ENCODE measurements at regions not wholly inside any gene's neighbourhood (a gene's known extent, or its start where the extent isn't known, plus 50 kb on each side); places are given as distances from the start of the nearest gene placed in this dataset.

DNA sequence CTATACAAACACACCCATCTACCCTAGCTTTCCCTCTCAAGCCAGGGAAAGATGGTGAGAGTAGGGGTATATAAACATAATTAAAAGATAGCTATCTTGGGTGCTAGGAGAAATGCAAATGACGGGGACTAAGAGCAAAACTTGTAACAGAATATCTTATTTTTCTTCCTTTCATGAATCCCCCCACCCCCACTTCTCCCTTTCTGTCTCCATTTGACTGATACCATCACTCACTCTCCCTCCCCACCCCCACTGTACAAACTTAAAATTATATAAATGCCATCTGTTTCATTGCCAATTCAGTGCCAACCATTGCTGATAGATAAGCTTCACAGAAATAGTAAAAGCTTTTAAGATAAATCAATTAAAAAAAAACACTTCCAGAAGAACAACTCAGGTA lies 268.6 kb downstream of the SLC6A15 start:
- Histone ChIP-seq H3K9ac (ENCODE audit: low read depth in 1 of 2, low read length in 2 of 2) (no peak overlapping the region), H3K27ac (ENCODE audit: low read depth in 1 of 2, low read length in 2 of 2) (no peak overlapping the region), H3K36me3 (ENCODE audit: control insufficient read depth in 4 of 4, insufficient read depth in 3 of 4, low read depth in 1 of 4, low read length in 3 of 4) (no peaks in the 10 kb centered on the region), H3K27me3 (ENCODE audit: control insufficient read depth in 4 of 4, insufficient read depth in 4 of 4, low read length in 3 of 4) (no peaks in the 10 kb centered on the region), H3K4me3 (ENCODE audit: low read depth in 1 of 3, low read length in 3 of 3) (no peak overlapping the region), H3K4me1 (ENCODE audit: control insufficient read depth in 4 of 4, insufficient read depth in 4 of 4, low read length in 3 of 4) (no peaks in the 10 kb centered on the region), H3K9me3 (ENCODE audit: control insufficient read depth in 4 of 4, low read length in 3 of 4) (no peaks in the 10 kb centered on the region)
- TF ChIP-seq, protein P1, sequence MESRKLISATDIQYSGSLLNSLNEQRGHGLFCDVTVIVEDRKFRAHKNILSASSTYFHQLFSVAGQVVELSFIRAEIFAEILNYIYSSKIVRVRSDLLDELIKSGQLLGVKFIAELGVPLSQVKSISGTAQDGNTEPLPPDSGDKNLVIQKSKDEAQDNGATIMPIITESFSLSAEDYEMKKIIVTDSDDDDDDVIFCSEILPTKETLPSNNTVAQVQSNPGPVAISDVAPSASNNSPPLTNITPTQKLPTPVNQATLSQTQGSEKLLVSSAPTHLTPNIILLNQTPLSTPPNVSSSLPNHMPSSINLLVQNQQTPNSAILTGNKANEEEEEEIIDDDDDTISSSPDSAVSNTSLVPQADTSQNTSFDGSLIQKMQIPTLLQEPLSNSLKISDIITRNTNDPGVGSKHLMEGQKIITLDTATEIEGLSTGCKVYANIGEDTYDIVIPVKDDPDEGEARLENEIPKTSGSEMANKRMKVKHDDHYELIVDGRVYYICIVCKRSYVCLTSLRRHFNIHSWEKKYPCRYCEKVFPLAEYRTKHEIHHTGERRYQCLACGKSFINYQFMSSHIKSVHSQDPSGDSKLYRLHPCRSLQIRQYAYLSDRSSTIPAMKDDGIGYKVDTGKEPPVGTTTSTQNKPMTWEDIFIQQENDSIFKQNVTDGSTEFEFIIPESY (IDR thresholded peaks at IDR 0.05) = no peak
- TF ChIP-seq, protein P2, sequence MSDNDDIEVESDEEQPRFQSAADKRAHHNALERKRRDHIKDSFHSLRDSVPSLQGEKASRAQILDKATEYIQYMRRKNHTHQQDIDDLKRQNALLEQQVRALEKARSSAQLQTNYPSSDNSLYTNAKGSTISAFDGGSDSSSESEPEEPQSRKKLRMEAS (IDR thresholded peaks at IDR 0.05) = no peak
- TF ChIP-seq, protein P3, sequence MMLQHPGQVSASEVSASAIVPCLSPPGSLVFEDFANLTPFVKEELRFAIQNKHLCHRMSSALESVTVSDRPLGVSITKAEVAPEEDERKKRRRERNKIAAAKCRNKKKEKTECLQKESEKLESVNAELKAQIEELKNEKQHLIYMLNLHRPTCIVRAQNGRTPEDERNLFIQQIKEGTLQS (IDR thresholded peaks at IDR 0.05) = no peak
- no peak for TF ChIP-seq NR2F2 (IDR thresholded peaks at IDR 0.05)
- no peak for TF ChIP-seq FOXA2 (IDR thresholded peaks at IDR 0.05)
- no peak for TF ChIP-seq HNF4G (IDR thresholded peaks at IDR 0.05)
- TF ChIP-seq, protein P4, sequence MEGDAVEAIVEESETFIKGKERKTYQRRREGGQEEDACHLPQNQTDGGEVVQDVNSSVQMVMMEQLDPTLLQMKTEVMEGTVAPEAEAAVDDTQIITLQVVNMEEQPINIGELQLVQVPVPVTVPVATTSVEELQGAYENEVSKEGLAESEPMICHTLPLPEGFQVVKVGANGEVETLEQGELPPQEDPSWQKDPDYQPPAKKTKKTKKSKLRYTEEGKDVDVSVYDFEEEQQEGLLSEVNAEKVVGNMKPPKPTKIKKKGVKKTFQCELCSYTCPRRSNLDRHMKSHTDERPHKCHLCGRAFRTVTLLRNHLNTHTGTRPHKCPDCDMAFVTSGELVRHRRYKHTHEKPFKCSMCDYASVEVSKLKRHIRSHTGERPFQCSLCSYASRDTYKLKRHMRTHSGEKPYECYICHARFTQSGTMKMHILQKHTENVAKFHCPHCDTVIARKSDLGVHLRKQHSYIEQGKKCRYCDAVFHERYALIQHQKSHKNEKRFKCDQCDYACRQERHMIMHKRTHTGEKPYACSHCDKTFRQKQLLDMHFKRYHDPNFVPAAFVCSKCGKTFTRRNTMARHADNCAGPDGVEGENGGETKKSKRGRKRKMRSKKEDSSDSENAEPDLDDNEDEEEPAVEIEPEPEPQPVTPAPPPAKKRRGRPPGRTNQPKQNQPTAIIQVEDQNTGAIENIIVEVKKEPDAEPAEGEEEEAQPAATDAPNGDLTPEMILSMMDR (IDR thresholded peaks at IDR 0.05; ENCODE audit: low read depth, low read length, missing input control) = no peak
- no peak for TF ChIP-seq RAD21 (IDR thresholded peaks at IDR 0.05)
- TF ChIP-seq YY1 (IDR thresholded peaks at IDR 0.05) = no peak
- TF ChIP-seq SP1 (IDR thresholded peaks at IDR 0.05) = no peak
- no peak for TF ChIP-seq GABPA (IDR thresholded peaks at IDR 0.05 in 1 of 2, conservative IDR thresholded peaks at IDR 0.05 in 1 of 2)
- no peak for TF ChIP-seq FOXA1 (IDR thresholded peaks at IDR 0.05)
- TF ChIP-seq RXRA (IDR thresholded peaks at IDR 0.05) = no peak
- no peak for DNase-seq (ENCODE audit: low spot score)
- WGBS = 83% methylated on average over 1 of the region's 1 CpG

DNA sequence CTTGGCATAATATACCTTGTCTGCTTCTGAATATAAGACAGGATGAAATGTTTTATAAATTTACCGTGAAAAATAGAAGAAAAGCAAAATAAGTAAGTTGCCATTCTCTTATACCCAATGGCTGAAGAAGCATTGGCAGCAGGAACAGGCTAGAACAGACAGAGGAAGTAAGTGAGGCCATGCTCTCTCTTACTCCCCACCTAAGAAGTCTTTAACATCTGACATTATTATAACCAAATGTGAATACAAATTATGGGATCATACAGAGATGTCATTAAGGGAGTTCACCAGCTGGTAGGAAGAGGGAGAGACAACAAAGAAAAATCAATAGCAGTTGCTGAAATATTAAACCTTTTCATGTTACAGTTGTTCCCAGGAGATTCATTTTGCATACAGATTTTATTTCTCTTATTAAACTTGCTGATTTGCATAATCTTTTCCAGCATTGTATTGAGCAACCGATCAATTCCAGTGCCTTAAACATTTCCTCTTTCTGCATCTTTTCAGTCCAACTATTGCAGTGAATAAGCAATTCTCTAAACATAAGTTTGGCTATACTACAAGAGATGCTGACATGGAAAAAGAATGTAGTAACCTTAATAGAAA lies 270.6 kb downstream of the SLC6A15 start:
- H3K27ac ChIP-seq (ENCODE audit: low read depth in 1 of 2, low read length in 2 of 2) = no peak overlapping the region
- no peaks in the 10 kb centered on the region for H3K36me3 ChIP-seq (ENCODE audit: control insufficient read depth in 4 of 4, insufficient read depth in 3 of 4, low read depth in 1 of 4, low read length in 3 of 4)
- WGBS = 51% methylated on average over 2 of the region's 2 CpGs
- no peak overlapping the region for H3K4me3 ChIP-seq (ENCODE audit: low read depth in 1 of 3, low read length in 3 of 3)
- DNase-seq (ENCODE audit: low spot score) = no peak
- no peaks in the 10 kb centered on the region for H3K4me1 ChIP-seq (ENCODE audit: control insufficient read depth in 4 of 4, insufficient read depth in 4 of 4, low read length in 3 of 4)
- H3K9ac ChIP-seq (ENCODE audit: low read depth in 1 of 2, low read length in 2 of 2) = no peak overlapping the region
- no peaks in the 10 kb centered on the region for H3K9me3 ChIP-seq (ENCODE audit: control insufficient read depth in 4 of 4, low read length in 3 of 4)
- H3K27me3 ChIP-seq (ENCODE audit: control insufficient read depth in 4 of 4, insufficient read depth in 4 of 4, low read length in 3 of 4) = no peaks in the 10 kb centered on the region
- TF ChIP-seq HNF4A (conservative IDR thresholded peaks at IDR 0.05) (no peak), TAF1 (conservative IDR thresholded peaks at IDR 0.05) (no peak), YY1 (IDR thresholded peaks at IDR 0.05) (no peak), HNF4G (IDR thresholded peaks at IDR 0.05) (no peak), JUND (IDR thresholded peaks at IDR 0.05) (no peak), EGR1 (IDR thresholded peaks at IDR 0.05; ENCODE audit: low read depth in 2 of 2) (no peak), SP1 (IDR thresholded peaks at IDR 0.05) (no peak), RXRA (IDR thresholded peaks at IDR 0.05) (no peak), FOXA2 (IDR thresholded peaks at IDR 0.05) (no peak), GABPA (IDR thresholded peaks at IDR 0.05 in 1 of 2, conservative IDR thresholded peaks at IDR 0.05 in 1 of 2) (no peak), RAD21 (IDR thresholded peaks at IDR 0.05) (no peak), NR2F2 (IDR thresholded peaks at IDR 0.05) (no peak)
- TF ChIP-seq, protein P3 (IDR thresholded peaks at IDR 0.05) = no peak
- TF ChIP-seq, protein P1 (IDR thresholded peaks at IDR 0.05) = no peak
- TF ChIP-seq, protein P5, sequence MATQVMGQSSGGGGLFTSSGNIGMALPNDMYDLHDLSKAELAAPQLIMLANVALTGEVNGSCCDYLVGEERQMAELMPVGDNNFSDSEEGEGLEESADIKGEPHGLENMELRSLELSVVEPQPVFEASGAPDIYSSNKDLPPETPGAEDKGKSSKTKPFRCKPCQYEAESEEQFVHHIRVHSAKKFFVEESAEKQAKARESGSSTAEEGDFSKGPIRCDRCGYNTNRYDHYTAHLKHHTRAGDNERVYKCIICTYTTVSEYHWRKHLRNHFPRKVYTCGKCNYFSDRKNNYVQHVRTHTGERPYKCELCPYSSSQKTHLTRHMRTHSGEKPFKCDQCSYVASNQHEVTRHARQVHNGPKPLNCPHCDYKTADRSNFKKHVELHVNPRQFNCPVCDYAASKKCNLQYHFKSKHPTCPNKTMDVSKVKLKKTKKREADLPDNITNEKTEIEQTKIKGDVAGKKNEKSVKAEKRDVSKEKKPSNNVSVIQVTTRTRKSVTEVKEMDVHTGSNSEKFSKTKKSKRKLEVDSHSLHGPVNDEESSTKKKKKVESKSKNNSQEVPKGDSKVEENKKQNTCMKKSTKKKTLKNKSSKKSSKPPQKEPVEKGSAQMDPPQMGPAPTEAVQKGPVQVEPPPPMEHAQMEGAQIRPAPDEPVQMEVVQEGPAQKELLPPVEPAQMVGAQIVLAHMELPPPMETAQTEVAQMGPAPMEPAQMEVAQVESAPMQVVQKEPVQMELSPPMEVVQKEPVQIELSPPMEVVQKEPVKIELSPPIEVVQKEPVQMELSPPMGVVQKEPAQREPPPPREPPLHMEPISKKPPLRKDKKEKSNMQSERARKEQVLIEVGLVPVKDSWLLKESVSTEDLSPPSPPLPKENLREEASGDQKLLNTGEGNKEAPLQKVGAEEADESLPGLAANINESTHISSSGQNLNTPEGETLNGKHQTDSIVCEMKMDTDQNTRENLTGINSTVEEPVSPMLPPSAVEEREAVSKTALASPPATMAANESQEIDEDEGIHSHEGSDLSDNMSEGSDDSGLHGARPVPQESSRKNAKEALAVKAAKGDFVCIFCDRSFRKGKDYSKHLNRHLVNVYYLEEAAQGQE (IDR thresholded peaks at IDR 0.05) = no peak
- TF ChIP-seq, protein P4 (IDR thresholded peaks at IDR 0.05; ENCODE audit: low read depth, low read length, missing input control) = no peak
